ENCODE measurements at regions not wholly inside any gene's neighbourhood (a gene's known extent, or its start where the extent isn't known, plus 50 kb on each side); places are given as distances from the start of the nearest gene placed in this dataset.

GRCh38 chr7:17183630-17184328 lies 114.7 kb upstream of the AHR start:
- TF ChIP-seq SP4 (CRISPR knock-in tag; IDR thresholded peaks at IDR 0.05): no peak
- no peak for TF ChIP-seq DDIT3 (CRISPR knock-in tag; IDR thresholded peaks at IDR 0.05)
- no peak for TF ChIP-seq NR2F6 (IDR thresholded peaks at IDR 0.05)
- TF ChIP-seq NR2F6 (CRISPR knock-in tag; IDR thresholded peaks at IDR 0.05): no peak
- TF ChIP-seq BRF2 (CRISPR knock-in tag; IDR thresholded peaks at IDR 0.05): no peak
- no peak for TF ChIP-seq POLR2AphosphoS5 (IDR thresholded peaks at IDR 0.05; ENCODE audit: low read depth, low read length)
- no peak for TF ChIP-seq SMARCC2 (IDR thresholded peaks at IDR 0.05)
- TF ChIP-seq CTCF (CRISPR knock-in tag; IDR thresholded peaks at IDR 0.05): no peak
- no peak for TF ChIP-seq PRDM4 (CRISPR knock-in tag; IDR thresholded peaks at IDR 0.05; ENCODE audit: borderline replicate concordance)
- TF ChIP-seq EZH2 (conservative IDR thresholded peaks at IDR 0.05; ENCODE audit: low read depth, low read length): no peak
- TF ChIP-seq ELK4 (CRISPR knock-in tag; IDR thresholded peaks at IDR 0.05; ENCODE audit: borderline replicate concordance): no peak

All from HepG2 (cell line).